ENCODE measurements at regions not wholly inside any gene's neighbourhood (a gene's known extent, or its start where the extent isn't known, plus 50 kb on each side); places are given as distances from the start of the nearest gene placed in this dataset.

DNA sequence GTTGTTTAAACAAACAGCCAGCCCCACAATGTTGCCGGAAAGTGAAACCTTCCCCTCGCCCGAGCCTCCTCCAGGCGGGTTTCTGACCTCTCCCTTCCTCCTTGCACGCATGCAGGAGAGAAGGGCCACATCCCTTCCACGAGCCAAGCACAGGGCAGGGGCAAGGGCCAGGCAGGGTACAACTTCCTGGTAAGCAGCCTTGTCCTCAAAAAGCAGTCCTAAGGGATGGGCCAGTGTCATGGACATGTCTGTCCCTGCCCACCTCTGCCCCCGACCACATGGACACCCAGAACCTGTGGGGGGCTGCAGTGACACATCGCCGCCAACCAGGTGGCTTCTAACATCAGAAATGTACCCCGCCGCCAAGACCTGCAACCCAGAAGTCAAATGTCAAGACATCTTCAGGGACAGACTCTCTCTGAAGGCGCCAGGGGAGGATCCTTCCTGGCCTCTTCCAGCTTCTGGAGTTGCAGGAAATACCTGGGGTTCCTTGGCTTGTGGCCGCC is 145.3 kb downstream of the CRYBB2 start:
- TF ChIP-seq, protein P1, sequence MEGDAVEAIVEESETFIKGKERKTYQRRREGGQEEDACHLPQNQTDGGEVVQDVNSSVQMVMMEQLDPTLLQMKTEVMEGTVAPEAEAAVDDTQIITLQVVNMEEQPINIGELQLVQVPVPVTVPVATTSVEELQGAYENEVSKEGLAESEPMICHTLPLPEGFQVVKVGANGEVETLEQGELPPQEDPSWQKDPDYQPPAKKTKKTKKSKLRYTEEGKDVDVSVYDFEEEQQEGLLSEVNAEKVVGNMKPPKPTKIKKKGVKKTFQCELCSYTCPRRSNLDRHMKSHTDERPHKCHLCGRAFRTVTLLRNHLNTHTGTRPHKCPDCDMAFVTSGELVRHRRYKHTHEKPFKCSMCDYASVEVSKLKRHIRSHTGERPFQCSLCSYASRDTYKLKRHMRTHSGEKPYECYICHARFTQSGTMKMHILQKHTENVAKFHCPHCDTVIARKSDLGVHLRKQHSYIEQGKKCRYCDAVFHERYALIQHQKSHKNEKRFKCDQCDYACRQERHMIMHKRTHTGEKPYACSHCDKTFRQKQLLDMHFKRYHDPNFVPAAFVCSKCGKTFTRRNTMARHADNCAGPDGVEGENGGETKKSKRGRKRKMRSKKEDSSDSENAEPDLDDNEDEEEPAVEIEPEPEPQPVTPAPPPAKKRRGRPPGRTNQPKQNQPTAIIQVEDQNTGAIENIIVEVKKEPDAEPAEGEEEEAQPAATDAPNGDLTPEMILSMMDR (IDR thresholded peaks at IDR 0.05; ENCODE audit: insufficient read depth, low read depth, low read length, missing control alignments) = no peak
- H3K4me3 ChIP-seq (ENCODE audit: low read length) = no peak overlapping the region
- DNase-seq (ENCODE audit: low read depth) = no peak

GRCh38 chr22:25365491-25366261 is 146.2 kb downstream of the CRYBB2 start:
- TF ChIP-seq, protein P1 (IDR thresholded peaks at IDR 0.05; ENCODE audit: insufficient read depth, low read depth, low read length, missing control alignments) = no peak
- no peak overlapping the region for H3K4me3 ChIP-seq (ENCODE audit: low read length)
- no peak for DNase-seq (ENCODE audit: low read depth)

DNA sequence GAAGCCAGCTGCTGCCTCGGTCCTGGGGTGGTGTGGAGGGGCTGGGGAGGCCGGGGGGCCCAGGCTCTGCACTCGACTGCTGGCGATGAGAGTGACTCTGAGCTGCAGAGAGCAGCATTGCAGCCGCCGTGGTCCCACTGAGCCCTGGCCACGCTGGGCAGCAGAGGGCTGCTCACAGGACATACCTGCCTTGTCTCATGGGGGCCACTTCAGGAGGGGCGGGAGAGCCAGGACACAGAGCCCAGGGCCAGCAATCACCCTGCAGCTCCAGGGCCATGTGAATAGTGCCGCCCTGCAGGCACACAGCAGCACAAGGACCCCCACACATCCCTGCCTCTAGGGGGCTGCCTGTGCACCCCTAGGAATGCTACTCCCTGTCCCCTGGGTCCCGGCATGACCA is 147.0 kb downstream of the CRYBB2 start:
- TF ChIP-seq, protein P1 (IDR thresholded peaks at IDR 0.05; ENCODE audit: insufficient read depth, low read depth, low read length, missing control alignments) = no peak
- no peak overlapping the region for H3K4me3 ChIP-seq (ENCODE audit: low read length)
- DNase-seq (ENCODE audit: low read depth) = no peak

DNA sequence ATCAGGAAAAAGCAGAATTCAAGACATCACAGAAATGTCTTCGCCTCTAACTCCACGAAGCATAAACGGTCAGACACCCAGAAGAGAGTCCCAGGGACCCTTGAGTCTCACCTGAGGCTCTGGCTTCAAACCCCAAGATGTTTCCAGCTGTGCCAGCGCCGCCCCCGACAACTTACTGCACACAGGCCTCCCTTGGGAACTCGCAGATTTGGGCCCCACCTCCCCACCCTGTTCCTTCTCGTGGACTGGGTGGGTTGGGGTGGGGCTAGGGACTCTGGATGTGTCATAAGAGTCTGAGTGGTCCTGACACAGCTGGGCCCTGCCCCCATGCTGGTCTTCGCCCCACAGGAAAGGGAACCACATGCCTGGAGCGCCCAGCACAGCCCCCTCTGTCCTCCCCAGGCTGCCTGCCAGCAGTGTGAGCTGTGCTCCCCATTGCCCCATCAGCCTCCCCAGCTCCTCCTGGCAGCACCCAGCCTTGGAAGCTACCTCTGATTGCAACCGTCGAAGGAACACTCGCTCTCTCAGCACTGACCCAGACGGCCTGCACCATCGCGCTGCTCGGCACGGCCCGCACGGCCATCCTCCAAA is 147.5 kb downstream of the CRYBB2 start:
- DNase-seq (ENCODE audit: low read depth) = no peak
- TF ChIP-seq, protein P1 (IDR thresholded peaks at IDR 0.05; ENCODE audit: insufficient read depth, low read depth, low read length, missing control alignments) = no peak
- no peak overlapping the region for H3K4me3 ChIP-seq (ENCODE audit: low read length)

DNA sequence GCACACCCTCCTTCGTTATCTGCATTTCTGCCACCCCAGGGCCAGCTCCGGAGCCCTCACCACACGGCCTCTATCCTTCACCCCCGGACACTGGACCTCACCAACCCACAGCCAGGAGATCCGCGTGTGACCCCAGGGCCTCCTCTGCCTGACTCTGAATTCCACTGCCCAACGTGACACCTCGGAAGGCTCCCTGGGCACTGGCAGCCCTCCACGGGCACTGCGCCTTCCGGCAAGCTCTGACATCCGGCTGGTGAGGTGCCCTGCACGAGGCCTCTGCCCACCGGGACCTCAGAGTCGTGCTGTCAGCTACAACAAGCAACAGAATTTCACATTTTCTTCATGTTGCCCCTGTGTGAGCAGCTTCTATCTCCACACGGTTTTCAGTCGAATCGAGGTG is 148.3 kb downstream of the CRYBB2 start:
- no peak overlapping the region for H3K4me3 ChIP-seq (ENCODE audit: low read length)
- DNase-seq (ENCODE audit: low read depth) = no peak
- TF ChIP-seq, protein P1 (IDR thresholded peaks at IDR 0.05; ENCODE audit: insufficient read depth, low read depth, low read length, missing control alignments) = no peak

DNA sequence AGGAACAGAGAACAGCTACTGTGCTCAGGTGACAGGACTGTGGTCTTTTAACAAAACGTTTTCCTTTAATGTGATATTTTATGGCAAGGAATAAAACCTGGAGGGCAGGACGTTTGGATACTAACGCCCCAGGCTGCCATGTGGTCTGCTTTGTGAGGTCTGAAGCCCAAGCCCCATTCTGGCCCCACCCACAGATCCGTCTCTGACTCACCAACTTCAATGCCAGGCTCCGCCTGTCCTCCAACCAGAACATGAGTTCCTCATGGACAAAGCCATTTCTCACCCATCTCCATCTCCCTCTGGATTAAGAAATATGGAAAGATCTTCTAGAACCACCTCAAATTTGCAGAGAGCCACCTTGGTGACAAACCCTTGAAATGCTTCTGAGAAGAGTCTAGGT is 148.8 kb downstream of the CRYBB2 start:
- TF ChIP-seq, protein P1 (IDR thresholded peaks at IDR 0.05; ENCODE audit: insufficient read depth, low read depth, low read length, missing control alignments) = no peak
- no peak overlapping the region for H3K4me3 ChIP-seq (ENCODE audit: low read length)
- peak; percentile 65 for DNase-seq (ENCODE audit: low read depth)

Data from epithelial cell of esophagus (primary cell).